ENCODE measurements at regions not wholly inside any gene's neighbourhood (a gene's known extent, or its start where the extent isn't known, plus 50 kb on each side); places are given as distances from the start of the nearest gene placed in this dataset.

- no peak for DNase-seq
These were observed 72.7 kb upstream of the LIMCH1 start for GRCh38 chr4:41465146-41465761.

- no peak for DNase-seq
These were observed 71.7 kb upstream of the LIMCH1 start for GRCh38 chr4:41466249-41466648.

GRCh38 chr4:41468122-41468521 lies 69.8 kb upstream of the LIMCH1 start:
- DNase-seq = no peak

DNA sequence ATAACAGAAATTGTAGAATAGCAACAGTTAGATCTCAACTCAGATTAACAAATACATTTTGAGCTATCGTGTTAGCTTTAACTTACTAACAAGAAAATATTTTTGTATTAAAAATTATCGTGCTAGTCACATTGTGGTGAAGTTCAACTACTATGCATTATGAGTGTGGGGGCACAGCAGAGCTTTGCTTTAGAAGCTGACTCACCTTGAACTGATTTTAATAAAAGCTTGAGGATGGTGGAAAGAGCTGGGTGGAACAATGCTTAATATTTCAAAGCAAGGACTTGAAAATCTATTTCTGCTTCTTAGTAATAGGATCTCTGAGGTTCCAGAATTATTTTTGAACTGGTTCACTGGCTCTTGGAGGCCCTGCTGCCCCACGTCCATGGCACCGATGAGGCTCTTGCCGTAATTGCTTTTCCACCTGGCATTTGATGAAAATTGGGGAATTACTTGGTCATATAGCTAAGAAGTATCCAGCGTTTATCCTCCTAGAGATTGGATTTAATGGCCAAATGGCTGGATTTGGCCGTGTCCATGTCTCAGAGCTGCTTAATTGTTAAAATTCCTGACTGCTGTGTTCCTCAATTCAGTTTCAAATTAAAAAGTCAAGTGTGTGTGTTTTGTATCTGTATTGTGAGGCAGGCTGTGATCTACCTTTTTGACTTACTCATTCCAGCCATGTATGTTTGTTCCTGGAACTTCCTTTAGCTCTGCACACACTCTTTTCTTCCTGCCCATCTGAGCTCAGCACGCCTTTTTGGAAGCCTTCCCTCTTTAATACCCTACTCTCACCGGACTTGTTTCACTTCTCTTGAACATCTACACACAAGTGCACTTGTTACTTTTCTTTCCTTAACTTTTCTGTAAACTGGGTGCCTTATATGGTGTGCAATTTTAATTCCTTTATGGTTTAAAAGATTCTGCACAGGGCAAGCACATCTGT lies 66.6 kb upstream of the LIMCH1 start:
- no peak for DNase-seq

- DNase-seq = no peak
These were observed 65.9 kb upstream of the LIMCH1 start for GRCh38 chr4:41472081-41472480.

DNA sequence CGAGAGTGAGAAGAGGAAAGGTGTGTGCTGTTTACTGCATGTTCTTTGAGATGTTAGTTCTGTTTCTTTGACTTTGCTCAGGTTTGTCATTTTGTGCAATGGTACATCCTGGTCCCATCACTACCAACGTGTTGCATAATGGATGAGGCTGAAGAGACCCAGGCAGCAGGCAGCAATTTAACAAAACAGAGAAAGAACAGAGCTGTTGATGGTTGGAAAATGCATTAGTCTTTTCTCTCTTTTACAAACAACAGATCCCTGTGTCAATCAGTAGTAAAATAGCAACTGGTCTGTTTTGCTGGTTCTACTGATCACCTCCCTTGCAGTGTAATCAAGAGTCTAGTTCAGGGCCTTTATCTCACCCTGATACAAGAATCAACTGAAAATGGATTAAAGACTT lies 64.8 kb upstream of the LIMCH1 start:
- no peak for DNase-seq

GRCh38 chr4:41475402-41475801 lies 62.6 kb upstream of the LIMCH1 start:
- DNase-seq = no peak

GRCh38 chr4:41476310-41476885 lies 61.6 kb upstream of the LIMCH1 start:
- DNase-seq = no peak

- no peak for DNase-seq
These were observed 60.6 kb upstream of the LIMCH1 start for GRCh38 chr4:41477181-41477905.

GRCh38 chr4:41478518-41478917 lies 59.4 kb upstream of the LIMCH1 start:
- DNase-seq = no peak

DNA sequence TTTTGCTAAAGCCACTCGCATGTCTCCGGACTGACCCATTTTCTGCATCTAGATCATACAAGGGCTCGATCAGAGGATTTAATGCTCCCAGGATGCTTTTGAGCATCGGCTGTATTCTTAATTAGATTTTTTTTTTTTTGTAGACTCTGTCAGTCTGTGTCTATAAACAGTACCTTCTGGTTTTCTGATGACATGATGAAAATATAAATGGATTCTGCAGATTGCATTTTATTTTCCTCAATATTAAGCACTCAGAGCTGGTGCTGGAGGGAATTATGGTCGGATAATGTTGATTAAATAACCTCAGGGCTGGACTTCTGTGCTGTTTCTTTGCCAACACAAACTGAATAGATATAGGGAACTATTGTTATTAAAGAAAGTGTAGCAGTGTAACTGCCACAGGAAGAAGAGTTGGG lies 57.1 kb upstream of the LIMCH1 start:
- no peak for DNase-seq

DNA sequence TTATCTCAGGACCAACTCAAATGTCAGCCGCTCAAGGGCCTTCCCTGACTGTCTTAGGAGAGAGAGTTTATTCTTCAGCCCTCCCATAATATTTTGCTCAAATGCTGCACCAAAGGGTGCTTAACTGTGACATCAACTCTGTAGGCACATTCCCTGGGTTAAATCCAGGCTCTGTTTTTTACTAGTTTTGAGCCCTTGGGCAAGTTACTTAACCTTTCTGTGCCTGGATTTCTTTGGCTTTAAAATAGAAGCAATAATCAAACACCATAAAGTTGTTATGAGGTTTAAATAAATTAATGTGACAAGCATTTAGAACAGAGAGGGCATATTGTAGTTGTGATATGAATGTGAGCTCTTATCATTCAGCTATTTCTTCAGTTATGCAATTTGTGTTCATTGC lies 54.2 kb upstream of the LIMCH1 start:
- DNase-seq = no peak

GRCh38 chr4:41485041-41485440 lies 52.9 kb upstream of the LIMCH1 start:
- peak; percentile 45 to 63 for DNase-seq

DNA sequence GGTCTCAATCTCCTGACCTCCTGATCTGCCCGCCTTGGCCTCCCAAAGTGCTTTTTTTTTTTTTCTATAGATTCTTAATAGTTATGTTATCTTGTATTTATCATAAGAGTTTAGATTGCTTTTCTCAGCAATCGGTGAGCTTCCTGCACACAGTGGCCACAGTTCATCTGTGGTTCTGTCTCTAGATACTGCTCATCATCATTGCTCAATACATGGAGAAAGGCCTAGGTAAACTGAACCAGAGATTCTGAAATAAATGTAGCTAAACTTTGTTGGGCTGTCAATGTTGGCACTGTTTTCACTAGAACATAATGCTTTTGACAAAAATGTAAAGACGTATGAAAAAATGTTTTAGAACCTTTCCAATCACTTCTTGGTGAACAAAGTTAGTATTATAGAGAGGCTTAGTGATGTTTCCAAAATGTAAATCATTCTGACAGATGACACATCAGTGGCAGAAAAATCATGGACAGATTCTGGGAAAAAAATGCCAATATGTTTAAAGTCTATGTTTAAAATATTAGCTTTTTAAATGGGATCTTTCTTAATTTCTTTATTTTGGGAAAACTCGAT lies 50.0 kb upstream of the LIMCH1 start:
- no peak for DNase-seq
